ENCODE measurements at regions not wholly inside any gene's neighbourhood (a gene's known extent, or its start where the extent isn't known, plus 50 kb on each side); places are given as distances from the start of the nearest gene placed in this dataset.

DNA sequence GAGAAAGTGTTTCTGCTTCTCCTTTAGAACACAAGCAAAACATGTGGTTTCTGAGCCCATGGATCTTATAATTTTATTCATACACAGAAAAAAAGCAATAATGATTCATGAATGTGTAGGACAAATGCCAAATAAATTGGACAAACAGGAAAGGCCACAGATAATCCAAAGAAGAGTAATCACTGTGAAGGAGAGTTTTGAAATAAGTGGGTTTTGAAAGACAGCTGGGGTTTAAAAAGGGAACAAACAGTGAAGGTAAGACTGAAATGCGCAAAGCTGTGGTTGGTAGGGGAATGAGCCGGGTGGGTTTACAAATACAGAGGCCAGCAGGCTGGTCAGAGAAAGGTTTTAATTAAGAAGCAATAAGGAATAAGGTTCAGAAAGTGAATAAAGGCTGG is 50.0 kb upstream of the MBOAT2 start:
- TF ChIP-seq ZFP30 (CRISPR knock-in tag; IDR thresholded peaks at IDR 0.05) (no peak), ISL1 (CRISPR knock-in tag; IDR thresholded peaks at IDR 0.05) (no peak), BACH2 (CRISPR knock-in tag; IDR thresholded peaks at IDR 0.05; ENCODE audit: borderline replicate concordance) (no peak), POU6F1 (CRISPR knock-in tag; IDR thresholded peaks at IDR 0.05; ENCODE audit: borderline replicate concordance, low read depth) (no peak), ARNTL (CRISPR knock-in tag; IDR thresholded peaks at IDR 0.05; ENCODE audit: borderline replicate concordance, low read depth) (no peak), SNAI2 (CRISPR knock-in tag; IDR thresholded peaks at IDR 0.05) (no peak)
